ENCODE measurements at regions not wholly inside any gene's neighbourhood (a gene's known extent, or its start where the extent isn't known, plus 50 kb on each side); places are given as distances from the start of the nearest gene placed in this dataset.

DNA sequence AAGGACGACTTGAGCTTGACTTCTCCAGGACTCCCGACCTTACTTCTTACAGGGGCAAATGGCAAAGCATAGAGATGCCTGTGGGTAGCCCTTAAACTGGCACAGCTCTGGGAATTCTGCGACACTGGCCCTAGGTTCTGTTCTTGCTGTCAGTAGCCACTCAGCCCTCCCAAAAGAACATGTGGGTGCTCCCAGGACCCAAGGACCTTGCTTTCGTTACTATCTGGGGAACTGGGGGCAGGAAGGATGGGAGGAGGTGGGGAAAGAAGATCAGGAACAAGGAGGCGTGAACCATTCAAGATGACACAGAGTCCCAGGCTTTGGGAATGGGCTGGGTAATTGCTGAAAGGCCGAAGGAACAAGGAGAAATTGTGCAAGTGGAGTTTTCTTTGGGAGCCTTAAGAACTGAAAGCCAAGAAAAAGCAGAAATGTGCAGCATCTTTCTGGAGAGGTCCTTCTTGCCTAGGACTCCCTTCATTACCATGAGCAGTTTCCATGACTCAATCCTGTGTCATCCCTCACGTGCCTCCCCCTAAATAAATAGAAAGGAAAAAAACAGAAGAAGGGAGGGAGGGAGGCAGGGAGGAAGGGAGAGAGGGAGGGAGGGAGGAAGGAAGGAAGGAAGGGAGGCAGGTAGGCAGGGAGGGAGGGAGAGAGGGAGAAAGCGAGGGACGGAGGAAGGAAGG, 284.6 kb upstream of the FOXQ1 start:
- no peak for FAIRE-seq

DNA sequence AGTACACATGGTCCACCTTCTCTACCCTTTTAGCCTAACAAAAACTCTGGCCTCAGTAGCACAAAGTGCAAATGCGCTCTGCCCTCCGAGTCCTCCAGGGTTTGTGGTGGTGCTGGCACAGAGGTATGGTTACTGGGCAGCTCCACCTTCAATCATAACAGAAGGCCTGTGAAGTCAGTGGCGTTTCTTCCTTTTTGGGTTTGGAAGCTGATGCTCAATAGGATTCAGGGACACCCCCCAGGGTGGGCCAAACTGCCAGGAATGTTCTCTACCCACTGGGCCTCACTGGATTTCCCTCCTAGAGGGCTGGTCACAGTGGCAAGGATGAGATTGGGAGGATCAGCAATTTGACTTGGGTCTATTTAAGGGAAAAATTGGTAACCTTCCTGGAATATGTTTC, 286.1 kb upstream of the FOXQ1 start:
- FAIRE-seq, result no peak

DNA sequence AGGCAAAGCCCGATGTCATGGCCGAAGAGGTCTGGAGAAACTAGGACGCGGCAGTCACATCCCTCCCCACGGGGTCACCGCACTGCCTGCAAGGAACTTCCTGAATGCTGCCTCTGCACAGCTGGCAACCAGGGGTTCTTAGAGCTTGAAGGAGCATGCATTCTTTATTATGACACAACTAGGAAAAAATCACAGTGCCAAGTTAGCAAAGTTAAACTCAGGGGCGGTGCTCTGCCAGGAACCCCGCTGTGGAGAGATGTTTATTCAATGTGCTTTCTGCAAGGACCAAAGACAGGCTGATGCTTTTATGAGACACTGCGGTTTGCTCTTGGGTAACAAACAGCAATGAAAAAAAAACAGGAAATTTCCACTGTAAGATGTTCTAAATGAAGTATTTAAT, 287.3 kb upstream of the FOXQ1 start:
- FAIRE-seq, result peak; percentile 77

DNA sequence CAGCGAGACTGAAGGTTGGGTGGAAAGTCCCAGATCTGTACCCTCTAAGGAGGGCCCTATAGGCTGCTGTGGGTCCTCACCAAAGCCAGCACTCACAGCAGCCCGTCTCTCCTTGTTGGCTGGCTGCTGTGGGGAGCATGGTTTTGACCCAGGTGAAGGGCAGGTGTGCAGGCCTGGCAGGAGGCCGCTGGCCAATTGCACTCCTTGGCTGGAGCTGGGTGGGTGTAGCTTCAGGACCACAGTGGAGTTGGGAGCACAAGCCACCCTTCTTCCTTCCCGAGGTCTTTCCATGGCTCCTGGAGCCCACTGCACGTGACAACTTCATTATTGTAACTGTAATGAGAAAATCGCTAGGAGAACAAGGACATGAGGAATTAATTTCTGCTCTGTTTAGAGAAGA, 287.7 kb upstream of the FOXQ1 start:
- no peak for FAIRE-seq

DNA sequence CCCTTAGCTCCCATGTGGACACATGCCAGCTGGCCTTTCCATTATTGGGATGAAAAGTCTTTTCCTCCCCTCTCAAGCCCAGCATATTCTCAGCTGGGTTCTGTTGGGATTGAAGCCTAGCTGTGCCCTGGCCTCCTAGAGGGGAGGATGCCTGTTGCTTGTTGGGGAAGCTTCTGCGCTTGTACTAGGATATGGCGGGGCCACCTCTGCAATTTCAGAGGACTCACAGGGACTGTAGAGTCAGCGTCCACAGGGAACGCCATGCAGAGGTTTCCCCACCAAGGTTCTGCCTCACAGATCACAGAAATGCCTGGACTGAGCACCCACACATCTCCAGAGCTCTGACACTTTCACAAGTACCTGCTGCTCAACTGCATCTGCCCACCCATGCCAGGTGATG, 288.7 kb upstream of the FOXQ1 start:
- FAIRE-seq, result no peak

DNA sequence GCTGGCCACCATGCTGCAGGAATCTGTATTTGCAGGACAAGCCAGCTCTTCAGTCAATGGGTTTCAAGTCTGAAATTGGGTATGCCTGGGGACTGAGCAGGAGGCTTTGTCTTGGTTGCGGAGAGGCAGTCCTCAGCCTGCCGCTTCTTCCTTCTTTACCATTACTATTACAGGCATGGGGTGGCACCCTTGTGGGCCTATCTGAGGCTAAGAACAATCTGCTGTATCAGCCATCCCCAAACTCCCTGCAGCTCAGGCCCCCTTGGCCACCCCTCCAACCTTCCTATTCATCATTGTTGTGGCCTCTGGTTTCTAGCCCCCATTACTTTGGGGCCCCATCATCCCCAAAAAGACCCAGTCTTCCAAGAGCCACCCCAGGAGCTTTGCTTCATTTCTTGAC, 289.2 kb upstream of the FOXQ1 start:
- FAIRE-seq, result no peak

DNA sequence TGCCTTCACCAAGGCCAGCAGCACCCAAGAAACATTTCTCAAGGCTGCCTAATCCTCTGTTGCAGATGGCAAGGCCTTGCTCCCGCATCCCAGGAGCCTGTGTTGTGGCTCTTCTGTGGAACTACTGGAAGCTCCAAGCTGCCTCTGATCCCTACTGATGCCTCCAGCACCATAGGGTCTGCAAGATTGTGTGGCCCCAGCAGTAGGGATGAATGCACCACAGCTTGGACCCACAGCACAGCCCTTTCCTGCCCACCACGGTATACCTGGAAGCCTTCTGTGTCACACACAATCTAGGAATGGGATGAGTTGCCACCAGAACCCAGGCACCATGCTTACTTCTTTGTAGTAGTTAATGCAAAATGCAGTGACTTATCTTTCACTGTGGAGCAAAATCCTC, 291.1 kb upstream of the FOXQ1 start:
- FAIRE-seq, result no peak

DNA sequence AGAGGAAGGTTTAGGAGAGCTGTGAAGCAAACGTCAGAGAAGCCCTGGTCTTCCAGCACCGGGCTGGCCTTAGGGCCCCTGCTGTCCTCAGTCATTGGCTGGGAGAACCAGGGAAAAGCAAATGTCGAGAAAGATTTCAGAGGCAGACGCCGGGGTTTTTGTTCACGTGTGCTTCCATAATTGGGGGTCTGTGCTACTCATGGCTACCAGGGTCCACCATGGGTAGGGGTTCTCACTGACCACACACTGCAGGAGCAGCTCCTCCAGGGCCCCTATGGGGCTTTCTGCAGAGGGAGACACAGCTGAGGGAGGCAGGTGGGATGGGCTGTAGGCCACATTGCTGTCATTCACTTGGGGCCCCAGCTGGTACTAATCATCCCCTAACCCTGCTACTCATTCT, 291.8 kb upstream of the FOXQ1 start:
- no peak for FAIRE-seq

DNA sequence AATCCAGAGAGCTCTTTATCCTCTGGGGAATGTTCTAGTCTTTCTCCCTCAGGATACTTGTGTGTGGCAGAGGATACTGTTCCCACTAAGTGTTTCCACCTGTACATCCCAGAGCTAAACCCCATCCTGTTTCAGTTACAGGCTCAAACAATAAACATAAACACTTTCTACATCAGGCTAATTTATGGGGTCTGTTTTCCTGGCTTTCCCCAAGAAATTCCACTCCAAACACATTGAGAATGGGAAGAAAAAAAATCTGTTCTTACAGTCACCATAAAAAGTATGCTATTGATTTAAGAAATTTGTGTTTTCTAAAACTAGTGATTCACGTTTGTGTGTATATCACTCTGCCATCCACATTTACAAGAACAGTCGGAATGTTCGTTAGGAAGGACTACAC, 293.9 kb upstream of the FOXQ1 start:
- FAIRE-seq, result no peak

DNA sequence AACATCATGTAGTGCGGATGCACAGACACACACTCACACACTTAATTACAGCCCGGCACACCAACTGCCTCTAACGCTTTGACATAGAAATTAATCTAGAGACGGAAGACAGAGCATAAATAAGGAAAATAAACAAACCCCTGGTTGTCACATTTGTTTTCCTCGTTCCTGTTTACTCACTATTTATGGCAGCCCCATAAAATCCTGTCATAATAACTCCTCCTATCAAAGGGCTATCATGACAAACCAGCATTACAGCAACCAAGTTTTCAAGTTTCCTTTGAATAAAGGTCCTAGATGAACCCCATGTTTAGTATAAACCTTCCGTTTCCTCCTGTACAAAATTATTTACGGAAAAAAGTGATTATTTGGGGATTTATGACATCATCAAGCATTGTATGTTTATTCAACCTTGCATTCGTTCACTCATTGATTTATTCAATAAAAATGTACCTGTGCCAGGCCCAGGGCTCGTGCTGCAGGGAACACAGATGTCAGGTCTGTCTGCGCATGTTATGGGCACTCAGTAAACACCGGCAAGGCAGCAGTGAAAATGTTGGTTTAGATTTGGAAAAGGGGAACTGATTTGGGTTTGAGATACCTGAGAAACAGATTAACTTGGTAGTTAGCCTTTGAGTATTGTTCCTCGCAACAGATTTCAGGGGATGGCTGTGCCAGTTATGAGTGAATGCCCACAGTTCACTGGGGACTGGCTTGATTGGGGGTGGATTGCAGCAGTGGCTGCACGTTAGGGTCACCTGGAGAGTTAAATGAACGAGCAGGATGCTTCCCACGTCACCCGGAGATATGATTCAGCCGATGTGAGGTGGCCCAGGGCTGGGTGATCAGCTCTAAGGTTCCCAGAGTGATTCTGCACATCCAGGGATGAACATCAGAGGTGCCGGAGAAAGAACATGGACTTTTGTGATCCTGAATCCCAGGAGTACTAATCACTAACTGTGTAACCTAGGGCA, 295.3 kb upstream of the FOXQ1 start:
- FAIRE-seq, result peak; percentile 78

DNA sequence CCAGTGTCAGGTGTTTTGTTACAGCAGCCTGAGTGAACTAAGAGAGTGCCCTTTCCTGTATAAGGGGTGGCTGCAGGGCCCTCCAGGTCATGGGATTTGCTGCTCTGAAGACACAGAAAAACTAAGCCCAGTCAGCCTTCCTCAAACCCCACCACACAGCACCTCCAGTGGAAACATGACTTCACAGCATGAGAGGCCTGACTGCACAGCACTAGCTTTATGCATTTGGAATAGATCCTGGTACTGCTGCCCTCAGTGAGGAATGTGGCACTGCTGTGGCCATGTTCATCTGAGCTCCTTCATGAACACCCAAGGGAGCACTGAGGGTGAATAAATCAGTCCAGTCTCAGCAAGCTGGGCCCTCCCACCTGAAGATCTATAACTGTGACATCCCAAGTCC, 296.1 kb upstream of the FOXQ1 start:
- no peak for FAIRE-seq

DNA sequence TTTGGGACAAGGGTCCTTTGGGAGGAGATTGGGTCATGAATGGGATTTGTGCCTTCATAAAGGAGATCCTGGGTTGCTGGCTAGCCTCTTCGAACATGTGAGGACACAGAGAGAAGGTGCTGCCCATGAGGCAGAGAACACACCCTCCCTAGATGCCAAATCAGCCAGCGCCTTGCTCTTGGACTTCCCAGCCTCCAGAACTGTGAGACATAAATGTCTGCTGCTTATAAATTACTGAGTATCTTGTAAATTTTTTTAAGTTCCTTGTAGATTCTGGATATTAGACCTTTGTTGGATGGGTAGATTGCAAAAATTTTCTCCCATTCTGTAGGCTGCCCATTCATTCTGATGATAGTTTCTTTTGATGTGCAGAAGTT, 297.5 kb upstream of the FOXQ1 start:
- no peak for FAIRE-seq

DNA sequence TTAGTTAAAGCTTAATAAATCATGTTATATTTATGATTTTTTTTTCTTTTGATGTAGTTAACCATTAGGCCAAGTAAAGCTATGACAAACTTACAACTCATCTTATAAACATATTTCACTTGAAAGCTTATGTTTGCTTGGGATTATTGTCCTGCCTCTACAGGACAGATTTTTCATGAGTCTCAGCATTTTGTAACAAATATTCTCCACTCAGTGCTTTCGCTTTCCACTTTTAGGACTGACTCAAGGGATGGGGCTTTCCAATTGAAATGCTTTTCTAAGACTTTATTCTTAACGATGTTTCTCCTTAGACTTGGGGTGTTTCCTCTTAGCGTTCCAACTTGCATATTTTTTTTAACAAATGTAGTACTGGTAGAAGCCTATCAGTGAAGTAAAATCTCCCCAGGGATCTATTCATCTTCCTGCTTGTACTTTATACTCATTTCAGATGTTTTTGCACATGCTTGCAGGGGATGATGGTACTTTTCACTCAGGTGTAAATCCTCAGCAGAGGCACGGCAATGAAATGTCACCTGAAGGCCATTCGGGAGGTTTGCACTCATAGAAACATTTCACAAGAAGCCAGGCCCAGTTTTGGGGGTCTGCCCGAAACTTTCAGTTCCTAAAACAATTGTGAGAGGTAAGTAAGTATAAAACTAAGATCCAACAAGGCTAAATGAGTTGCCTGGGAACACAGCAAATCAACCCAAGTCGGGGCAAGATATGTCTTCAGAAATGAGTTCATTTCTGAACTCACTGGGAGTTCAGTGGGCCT, 298.1 kb upstream of the FOXQ1 start:
- FAIRE-seq, result peak; percentile 74

DNA sequence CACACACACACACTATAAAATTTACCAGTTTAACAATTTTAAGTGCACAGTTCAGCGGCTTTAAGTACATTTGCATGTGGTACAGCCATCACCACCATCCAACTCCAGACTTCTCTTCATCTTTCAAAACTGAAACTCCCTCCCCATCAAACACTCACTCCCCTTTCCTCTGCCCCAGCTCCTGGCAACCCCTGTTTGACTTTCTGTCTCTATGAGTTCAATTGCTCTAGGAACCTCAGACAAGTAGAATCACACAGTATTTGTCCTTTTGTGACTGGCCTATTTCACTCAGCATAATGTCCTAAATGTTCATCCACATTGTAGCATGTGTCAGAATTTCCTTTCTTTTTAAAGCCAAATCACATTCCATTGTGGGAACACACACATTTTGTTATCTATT, 302.8 kb upstream of the FOXQ1 start:
- no peak for FAIRE-seq

DNA sequence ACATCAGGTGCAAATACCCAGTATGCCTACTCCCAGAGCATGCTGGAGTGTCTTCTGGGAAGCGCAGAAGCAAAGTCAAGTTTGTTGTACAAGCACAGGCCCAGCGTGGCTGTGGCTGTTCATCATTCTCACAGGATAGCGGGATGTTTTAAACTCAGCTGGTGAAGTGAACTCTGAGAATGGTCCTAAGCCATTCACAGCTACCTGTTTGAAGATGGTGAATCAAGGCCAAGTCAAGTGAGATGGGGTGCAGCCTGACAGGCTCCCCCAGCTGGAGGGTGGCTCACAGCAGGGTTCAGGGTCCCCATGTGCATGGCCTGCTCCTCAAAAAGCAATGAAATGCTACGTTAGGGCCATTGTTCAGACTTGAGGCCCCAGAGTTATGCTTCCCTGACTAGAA, 304.7 kb upstream of the FOXQ1 start:
- FAIRE-seq, result no peak

DNA sequence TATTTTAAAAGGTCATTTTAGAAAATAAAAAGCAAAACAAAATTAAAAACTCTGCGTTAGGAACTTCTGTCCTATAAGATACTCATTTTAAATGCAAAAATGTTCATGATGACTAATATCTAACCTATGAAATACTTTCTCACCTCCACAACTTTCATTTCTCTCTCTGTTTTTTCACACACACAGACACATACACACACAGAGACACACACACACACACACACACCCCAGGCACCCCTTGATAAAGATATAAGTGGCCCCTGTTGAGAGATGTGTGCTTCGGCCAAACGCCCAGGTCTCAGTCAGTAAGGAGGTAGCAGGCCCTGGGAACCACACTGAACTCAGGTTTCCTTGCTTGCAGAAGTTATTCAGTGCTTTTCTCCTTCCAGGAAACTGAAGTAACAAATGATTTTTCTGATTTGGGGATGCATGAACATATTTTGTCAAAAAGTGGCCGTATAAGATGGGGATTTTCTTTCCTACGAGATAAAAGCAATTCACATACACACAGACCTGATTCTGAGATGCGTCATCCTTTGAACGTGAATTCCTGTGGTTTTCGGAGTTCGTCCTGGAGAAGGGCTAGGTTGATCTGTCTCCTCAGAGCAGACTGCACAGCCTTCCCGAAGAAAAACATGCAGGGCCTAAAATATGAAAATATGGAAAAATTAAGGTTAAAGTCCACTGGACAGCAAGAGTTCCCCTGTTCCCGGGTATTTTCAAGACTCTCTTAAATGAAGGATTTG, 306.8 kb upstream of the FOXQ1 start:
- FAIRE-seq, result no peak

DNA sequence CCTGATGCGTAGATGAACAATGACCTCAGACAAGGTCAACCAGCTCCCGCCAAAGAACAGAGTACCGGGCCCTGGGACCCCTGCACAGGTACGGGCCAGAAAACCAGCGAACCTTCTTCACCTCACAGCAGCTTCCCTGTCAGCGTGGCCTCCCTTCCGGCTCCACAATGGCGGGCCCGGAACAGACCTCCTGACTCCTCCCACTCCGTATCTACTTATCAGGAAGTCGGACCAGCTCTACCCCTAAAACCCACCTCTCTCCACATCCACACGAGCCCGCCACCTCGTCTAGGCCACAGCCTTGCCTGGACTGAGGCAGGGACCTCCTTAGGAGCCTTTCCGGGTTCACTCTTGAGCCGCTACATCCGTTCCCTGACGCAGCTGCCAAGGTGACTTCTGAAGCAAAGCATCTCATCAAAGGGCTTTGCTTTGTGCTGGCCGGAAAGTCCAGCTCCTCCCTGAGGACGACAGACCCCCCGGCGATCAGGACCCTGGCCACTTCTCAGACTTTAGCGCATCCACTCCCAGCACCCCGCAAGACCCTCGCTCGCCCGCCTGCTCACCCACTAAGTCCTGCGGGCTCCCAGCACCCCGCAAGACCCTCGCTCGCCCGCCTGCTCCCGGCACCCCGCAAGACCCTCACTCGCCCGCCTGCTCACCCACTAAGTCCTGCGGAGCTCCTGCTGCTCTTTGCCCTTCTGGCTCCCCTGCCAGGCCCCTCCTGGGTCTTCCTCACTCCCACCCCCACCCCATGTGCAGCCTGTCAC, 308.3 kb upstream of the FOXQ1 start:
- FAIRE-seq, result no peak

DNA sequence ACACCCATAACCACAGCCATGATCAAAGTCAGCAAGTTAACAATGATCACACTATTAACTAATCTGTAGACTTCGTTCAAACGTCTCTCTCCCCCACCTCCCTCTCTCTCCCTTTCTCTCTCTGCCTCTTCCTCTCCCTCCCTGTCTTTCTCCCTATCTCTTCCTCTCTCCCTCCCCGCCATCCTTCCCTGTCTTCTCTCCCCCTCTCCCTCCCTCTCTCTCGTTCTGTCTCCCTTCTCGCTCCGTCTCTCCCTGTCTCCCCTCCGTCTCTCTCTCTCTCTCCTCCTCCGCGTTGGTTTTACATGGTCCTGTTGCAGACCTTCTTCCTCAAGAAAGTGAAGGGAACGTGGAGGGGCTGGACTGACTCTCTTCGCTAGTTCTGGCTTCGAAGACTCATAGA, 308.9 kb upstream of the FOXQ1 start:
- FAIRE-seq, result no peak

DNA sequence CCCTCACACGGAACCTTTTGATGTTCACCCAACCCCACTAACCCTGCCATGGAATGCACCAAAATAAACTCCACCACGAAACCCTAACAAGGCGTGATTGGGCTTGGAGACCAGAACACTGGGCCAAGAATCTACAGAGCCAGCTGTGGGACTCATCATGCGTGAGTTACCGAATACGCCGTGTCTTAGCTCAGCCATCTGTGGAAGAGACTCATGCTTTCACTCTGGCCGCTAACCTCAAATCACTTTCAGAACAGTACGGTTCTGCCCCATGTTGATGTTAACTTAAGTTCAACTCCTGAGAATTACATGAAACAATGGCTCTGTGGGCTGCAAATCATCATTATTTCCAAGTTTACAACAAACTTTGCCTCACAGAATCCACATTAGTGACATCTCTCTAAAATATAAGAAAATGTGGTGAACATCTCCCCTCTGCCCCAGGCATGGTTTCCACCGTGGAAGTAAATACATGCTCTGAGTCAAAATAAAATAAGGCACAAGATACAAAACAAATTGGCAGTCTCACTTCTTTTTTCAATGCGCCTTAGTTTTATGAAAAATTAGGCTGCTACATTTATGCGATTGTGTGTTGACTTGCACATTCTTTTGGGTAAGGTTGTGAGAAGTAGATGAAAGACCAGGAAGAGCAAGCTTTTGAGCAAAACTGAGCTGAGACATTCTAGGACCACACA, 308.9 kb upstream of the EXOC2 start:
- FAIRE-seq, result no peak

DNA sequence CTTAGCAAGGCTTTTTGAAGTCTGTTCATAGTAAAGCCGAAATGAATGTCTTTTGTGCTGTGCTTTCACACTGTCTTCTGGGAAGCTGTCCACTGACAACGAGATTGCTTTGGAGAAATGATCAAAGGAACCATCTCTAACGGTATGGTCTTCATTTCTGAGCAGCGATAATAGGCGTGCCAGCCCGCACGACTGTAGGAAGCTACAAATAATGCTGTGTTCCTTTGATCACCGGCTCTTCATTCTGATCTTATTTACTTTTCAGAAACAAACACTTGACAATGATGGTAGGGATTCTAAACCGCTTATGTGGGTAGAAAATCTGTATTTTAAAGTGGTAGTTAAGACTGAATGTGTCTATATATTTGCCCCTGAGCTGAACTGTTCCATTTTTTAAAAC, 306.6 kb upstream of the EXOC2 start:
- FAIRE-seq, result no peak

DNA sequence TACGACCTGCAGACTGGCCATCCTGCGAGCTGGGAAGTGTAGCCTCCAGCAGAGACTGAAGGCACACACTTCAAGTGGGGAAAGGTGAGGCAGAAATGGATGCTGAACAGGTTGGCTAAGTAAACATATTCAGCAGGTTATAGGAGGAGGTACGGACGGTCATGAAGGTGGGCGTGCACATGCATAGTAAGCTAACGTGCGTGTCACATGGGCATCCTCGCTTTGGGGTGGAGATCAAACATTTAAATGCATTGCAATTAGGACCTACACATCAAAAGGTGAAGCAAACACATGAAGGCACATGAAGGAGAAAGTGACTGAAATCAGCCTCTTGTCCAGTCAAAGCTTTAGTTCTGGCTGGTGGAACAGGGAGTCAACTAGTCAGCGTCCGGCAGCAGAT, 305.6 kb upstream of the EXOC2 start:
- no peak for FAIRE-seq
